HUES64 (cell line): ENCODE measurements at regions not wholly inside any gene's neighbourhood (a gene's known extent, or its start where the extent isn't known, plus 50 kb on each side); places are given as distances from the start of the nearest gene placed in this dataset.
"Not testable (repeated sequence)": the region's sequence is repeated elsewhere in the genome, so short reads cannot be mapped to it uniquely, and the experiment has no call there.

Experiments used
- H3K27ac ChIP-seq: 2 replicates; pipeline ENCODE4 v1.7.0; 2013; ENCODE audit warnings: low read depth, low read length, inconsistent platforms
- H3K27me3 ChIP-seq: 2 replicates; pipeline ENCODE4 v1.6.1; 2013; ENCODE audit warnings: mild to moderate bottlenecking, low read length; ENCODE audit not compliant: insufficient read depth
- H3K36me3 ChIP-seq: 2 replicates; pipeline ENCODE4 v1.6.1; 2013; ENCODE audit warnings: mild to moderate bottlenecking, low read length; ENCODE audit not compliant: insufficient read depth
- H3K4me1 ChIP-seq: 2 replicates; pipeline ENCODE4 v1.6.1; 2013; ENCODE audit warnings: mild to moderate bottlenecking, low read length, moderate library complexity; ENCODE audit not compliant: insufficient read depth
- H3K4me3 ChIP-seq: 2 replicates; pipeline ENCODE4 v1.5.1; 2013; ENCODE audit warnings: mild to moderate bottlenecking, low read length, moderate library complexity
- H3K9ac ChIP-seq: 2 replicates; pipeline ENCODE4 v1.6.1; 2013; ENCODE audit warnings: mild to moderate bottlenecking, low read depth, low read length
- H3K9me3 ChIP-seq: 2 replicates; pipeline ENCODE4 v1.6.1; 2013; ENCODE audit warnings: low read depth, low read length; ENCODE audit not compliant: insufficient read depth
- whole genome bisulfite sequencing: fragments of 150-250, 120-280 bp; methylation state at CpG from one replicate; pipeline ENCODE4 v1.1.7; 2013; ENCODE audit warnings: missing lambda C conversion rate; 5-methylcytosine and 5-hydroxymethylcytosine counted together

DNA sequence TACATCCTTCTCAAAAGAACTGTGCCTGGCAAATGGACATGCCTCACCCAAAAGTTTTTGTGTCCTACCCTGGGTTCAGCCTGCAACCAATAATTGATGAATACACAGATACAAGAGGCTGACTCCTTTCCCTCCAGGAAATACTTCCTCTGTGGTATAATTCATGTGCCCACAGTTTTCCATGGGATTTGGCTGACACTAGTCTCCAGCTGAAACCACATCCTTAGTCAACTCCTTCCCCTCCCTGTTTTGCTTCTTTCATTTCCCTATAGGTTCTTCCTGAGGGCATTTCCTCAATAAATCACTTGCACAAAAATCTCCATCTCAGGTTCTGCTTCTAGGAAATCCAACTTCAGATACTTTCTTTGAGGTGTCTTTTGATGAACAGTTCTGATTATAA lies 436.6 kb upstream of the C1orf87 start:
- Histone ChIP-seq H3K9me3 (no peaks in the 10 kb centered on the region), H3K9ac (no peak overlapping the region), H3K4me3 (no peak overlapping the region), H3K36me3 (no peaks in the 10 kb centered on the region), H3K27ac (no peak overlapping the region), H3K27me3 (no peaks in the 10 kb centered on the region), H3K4me1 (no peaks in the 10 kb centered on the region)

GRCh38 chr1:60504206-60504840 lies 430.8 kb upstream of the C1orf87 start:
- Histone ChIP-seq H3K4me3 (no peak overlapping the region), H3K9me3 (no peaks in the 10 kb centered on the region), H3K4me1 (no peaks in the 10 kb centered on the region), H3K9ac (no peak overlapping the region), H3K27ac (no peak overlapping the region), H3K27me3 (no peaks in the 10 kb centered on the region), H3K36me3 (no peaks in the 10 kb centered on the region)
- no CpG with 5 or more reads among the region's 3 CpGs for WGBS

- 80% methylated on average over 8 of the region's 9 CpGs for WGBS
- Histone ChIP-seq H3K4me1 (no peaks in the 10 kb centered on the region), H3K27me3 (no peaks in the 10 kb centered on the region)
These were observed 429.8 kb upstream of the C1orf87 start for GRCh38 chr1:60503266-60503925.

DNA sequence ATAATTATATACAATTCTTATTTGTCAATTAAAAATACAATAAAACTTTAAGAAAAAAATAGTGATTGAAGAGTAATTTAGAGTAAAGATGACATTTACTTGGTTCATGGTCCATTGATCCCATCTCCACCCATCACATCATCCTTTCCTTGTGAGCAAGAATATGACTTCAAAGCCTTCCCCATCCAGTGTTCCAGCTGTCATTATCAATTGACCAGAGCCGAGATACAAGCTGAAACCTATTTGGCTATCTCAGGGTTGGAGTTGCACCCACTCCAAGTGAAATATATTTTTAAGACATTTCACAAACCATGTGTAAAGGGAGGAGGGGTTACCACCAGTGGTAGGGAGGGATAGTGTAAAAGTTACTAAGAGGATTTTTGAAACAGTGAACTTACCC lies 428.9 kb upstream of the C1orf87 start:
- H3K4me1 ChIP-seq, result no peaks in the 10 kb centered on the region
- no peaks in the 10 kb centered on the region for H3K27me3 ChIP-seq
- no peaks in the 10 kb centered on the region for H3K36me3 ChIP-seq
- no peak overlapping the region for H3K27ac ChIP-seq
- H3K9me3 ChIP-seq, result no peaks in the 10 kb centered on the region
- 86% methylated on average over 1 of the region's 1 CpG for WGBS
- H3K9ac ChIP-seq, result no peak overlapping the region
- no peak overlapping the region for H3K4me3 ChIP-seq

More at GRCh38 chr1:60503266-60503925, 429.8 kb upstream of the C1orf87 start:
- Histone ChIP-seq H3K9ac (no peak overlapping the region), H3K36me3 (no peaks in the 10 kb centered on the region), H3K9me3 (no peaks in the 10 kb centered on the region), H3K27ac (no peak overlapping the region), H3K4me3 (no peak overlapping the region)

DNA sequence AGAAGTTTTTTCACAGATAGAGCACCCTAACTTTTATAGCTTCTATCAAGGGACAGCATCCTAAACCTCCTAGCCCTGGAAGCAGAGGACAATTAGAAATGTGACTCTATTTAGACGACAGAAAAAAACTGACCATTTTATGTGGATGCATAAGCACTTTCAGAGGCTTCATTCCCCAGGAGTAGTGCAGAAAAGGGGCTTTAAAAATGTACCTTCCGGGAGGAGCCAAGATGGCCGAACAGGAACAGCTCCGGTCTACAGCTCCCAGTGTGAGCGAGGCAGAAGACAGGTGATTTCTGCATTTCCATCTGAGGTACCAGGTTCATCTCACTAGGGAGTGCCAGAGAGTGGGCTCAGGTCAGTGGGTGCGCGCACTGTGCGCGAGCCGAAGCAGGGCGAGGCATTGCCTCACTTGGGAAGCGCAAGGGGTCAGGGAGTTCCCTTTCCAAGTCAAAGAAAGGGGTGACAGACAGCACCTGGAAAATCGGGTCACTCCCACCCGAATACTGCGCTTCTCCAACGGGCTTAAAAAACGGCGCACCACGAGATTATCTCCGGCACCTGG lies 416.4 kb upstream of the C1orf87 start:
- 82% methylated on average over 20 of the region's 20 CpGs for WGBS
- H3K36me3 ChIP-seq, H3K27ac ChIP-seq, H3K9me3 ChIP-seq, H3K4me1 ChIP-seq, H3K27me3 ChIP-seq: not testable (repeated sequence)
- H3K9ac ChIP-seq, result peak overlapping the region; percentile 51; the same call in 1 of the 2 replicates
- peak overlapping the region; percentile 27 for H3K4me3 ChIP-seq

GRCh38 chr1:60488847-60489246 lies 415.3 kb upstream of the C1orf87 start:
- H3K4me3 ChIP-seq, result no peak overlapping the region
- H3K9me3 ChIP-seq, result no peaks in the 10 kb centered on the region
- no peaks in the 10 kb centered on the region for H3K36me3 ChIP-seq
- H3K9ac ChIP-seq, result no peak overlapping the region
- H3K4me1 ChIP-seq, result peaks cover 3% of the 10 kb centered on the region; the same call in 1 of the 2 replicates
- no peak overlapping the region for H3K27ac ChIP-seq
- no peaks in the 10 kb centered on the region for H3K27me3 ChIP-seq

GRCh38 chr1:60487565-60488345 lies 414.2 kb upstream of the C1orf87 start:
- H3K9ac ChIP-seq, result no peak overlapping the region
- no peaks in the 10 kb centered on the region for H3K27me3 ChIP-seq
- no peaks in the 10 kb centered on the region for H3K9me3 ChIP-seq
- H3K27ac ChIP-seq, result no peak overlapping the region
- H3K4me3 ChIP-seq, result no peak overlapping the region
- no peaks in the 10 kb centered on the region for H3K36me3 ChIP-seq
- peaks cover 3% of the 10 kb centered on the region; the same call in 1 of the 2 replicates for H3K4me1 ChIP-seq
- WGBS, result 50% methylated on average over 2 of the region's 3 CpGs

- H3K27me3 ChIP-seq, result no peaks in the 10 kb centered on the region
- H3K36me3 ChIP-seq, result no peaks in the 10 kb centered on the region
- no peak overlapping the region for H3K27ac ChIP-seq
- no peak overlapping the region for H3K9ac ChIP-seq
- H3K9me3 ChIP-seq, result peaks cover 10% of the 10 kb centered on the region
- H3K4me1 ChIP-seq, result no peaks in the 10 kb centered on the region
- 91% methylated on average over 2 of the region's 3 CpGs for WGBS
- no peak overlapping the region for H3K4me3 ChIP-seq
These were observed 409.9 kb upstream of the C1orf87 start for GRCh38 chr1:60483509-60483908.

- Histone ChIP-seq H3K9me3 (no peaks in the 10 kb centered on the region), H3K4me1 (no peaks in the 10 kb centered on the region), H3K27me3 (no peaks in the 10 kb centered on the region), H3K27ac (no peak overlapping the region), H3K9ac (no peak overlapping the region), H3K36me3 (no peaks in the 10 kb centered on the region), H3K4me3 (no peak overlapping the region)
- WGBS, result no CpG with 5 or more reads among the region's 1 CpG
These were observed 396.7 kb upstream of the C1orf87 start for GRCh38 chr1:60470246-60470645.

GRCh38 chr1:60463786-60464185 lies 390.2 kb upstream of the C1orf87 start:
- WGBS, result 92% methylated on average over 1 of the region's 1 CpG
- Histone ChIP-seq H3K27me3 (no peaks in the 10 kb centered on the region), H3K4me3 (no peak overlapping the region), H3K27ac (no peak overlapping the region), H3K36me3 (no peaks in the 10 kb centered on the region), H3K9ac (no peak overlapping the region), H3K4me1 (peaks cover 7% of the 10 kb centered on the region; the same call in 1 of the 2 replicates), H3K9me3 (no peaks in the 10 kb centered on the region)

DNA sequence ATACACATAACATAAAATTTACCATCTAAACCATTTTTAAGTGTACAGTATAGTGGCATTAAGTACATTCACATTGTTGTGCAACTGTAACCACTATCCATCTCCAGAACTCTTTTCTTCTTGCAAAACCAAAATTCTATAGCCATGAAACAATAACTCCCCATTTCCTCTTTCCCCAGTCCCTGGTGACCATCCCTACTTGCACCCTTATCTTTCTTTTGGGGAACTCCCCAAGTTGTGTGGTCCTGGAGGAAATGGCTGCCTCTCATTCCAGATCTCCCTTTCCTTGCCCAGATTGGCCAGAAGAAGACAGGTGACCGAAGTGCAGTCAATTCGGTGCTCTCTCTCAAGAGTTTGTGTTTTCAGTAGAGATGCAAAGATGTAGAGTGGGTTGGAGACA lies 389.6 kb upstream of the C1orf87 start:
- Histone ChIP-seq H3K4me3 (no peak overlapping the region), H3K27me3 (no peaks in the 10 kb centered on the region), H3K9ac (no peak overlapping the region), H3K36me3 (no peaks in the 10 kb centered on the region), H3K27ac (no peak overlapping the region), H3K4me1 (peaks cover 7% of the 10 kb centered on the region; the same call in 1 of the 2 replicates), H3K9me3 (no peaks in the 10 kb centered on the region)
- 97% methylated on average over 2 of the region's 2 CpGs for WGBS
